Retinal pigment epithelial cell (primary cell): ENCODE measurements at regions not wholly inside any gene's neighbourhood (a gene's known extent, or its start where the extent isn't known, plus 50 kb on each side); places are given as distances from the start of the nearest gene placed in this dataset.

ENCODE experiments used
- DNase-seq: peaks from one replicate; pipeline ENCODE4 v3.0.0-alpha.2; 2010; ENCODE audit warnings: low read depth
- H3K4me3 ChIP-seq: 2 replicates; pipeline ENCODE4 v1.5.1; 2011; ENCODE audit warnings: mild to moderate bottlenecking, low read length, control low read depth, moderate library complexity
- CTCF ChIP-seq: conservative IDR thresholded peaks from 2 replicates; pipeline ENCODE4 v1.5.1; 2011; ENCODE audit warnings: low read depth, low read length, control low read depth, inconsistent platforms

- H3K4me3 ChIP-seq: no peak overlapping the region
- no peak for DNase-seq
- TF ChIP-seq CTCF: peak; percentile 50
Measured at GRCh38 chr1:229156872-229157271, 114.0 kb upstream of the RAB4A start.

- no peak overlapping the region for H3K4me3 ChIP-seq
- DNase-seq: no peak
- no peak for TF ChIP-seq CTCF
Measured at GRCh38 chr1:229157480-229157879, 113.4 kb upstream of the RAB4A start.

GRCh38 chr1:229158341-229158921 is 112.5 kb upstream of the RAB4A start:
- no peak overlapping the region for H3K4me3 ChIP-seq
- no peak for DNase-seq
- TF ChIP-seq CTCF: no peak

- no peak for TF ChIP-seq CTCF
- DNase-seq: no peak
- H3K4me3 ChIP-seq: no peak overlapping the region
Measured at GRCh38 chr1:229158927-229159326, 112.0 kb upstream of the RAB4A start.

- no peak overlapping the region for H3K4me3 ChIP-seq
- no peak for TF ChIP-seq CTCF
- DNase-seq: no peak
Measured at GRCh38 chr1:229159668-229160544, 111.0 kb upstream of the RAB4A start.

GRCh38 chr1:229161740-229162139 is 109.2 kb upstream of the RAB4A start:
- DNase-seq: no peak
- no peak overlapping the region for H3K4me3 ChIP-seq
- no peak for TF ChIP-seq CTCF

- no peak overlapping the region for H3K4me3 ChIP-seq
- TF ChIP-seq CTCF: no peak
- no peak for DNase-seq
Measured at GRCh38 chr1:229162825-229163515, 107.9 kb upstream of the RAB4A start.
